Globus pallidus (tissue), 1 donor: ENCODE measurements at regions not wholly inside any gene's neighbourhood (a gene's known extent, or its start where the extent isn't known, plus 50 kb on each side); places are given as distances from the start of the nearest gene placed in this dataset.

Experiments
- DNase-seq: peaks from one replicate; pipeline ENCODE4 v3.0.0-alpha.2; 2015; ENCODE audit warnings: low spot score

DNA sequence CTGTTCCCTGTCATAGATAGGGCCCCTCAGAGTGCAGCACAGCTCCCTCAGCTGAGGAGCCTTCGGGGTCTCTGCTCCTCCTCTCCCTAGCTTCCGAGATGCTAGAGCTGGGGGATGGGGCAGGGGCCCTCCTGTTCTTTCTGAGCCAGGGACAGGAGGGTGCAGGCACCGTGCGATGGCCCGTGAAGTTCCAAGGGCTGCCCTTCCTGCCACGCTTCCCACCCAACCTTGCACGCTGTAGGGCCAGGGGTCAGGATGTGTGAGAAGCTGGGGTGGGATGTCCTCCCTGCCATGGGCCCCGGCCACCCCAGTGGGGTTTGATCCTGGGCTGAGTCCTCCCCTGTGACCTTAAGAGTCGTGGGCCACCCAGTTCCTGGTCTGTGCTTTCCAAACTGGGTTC, 240.7 kb upstream of the C1orf174 start:
- no peak for DNase-seq

DNA sequence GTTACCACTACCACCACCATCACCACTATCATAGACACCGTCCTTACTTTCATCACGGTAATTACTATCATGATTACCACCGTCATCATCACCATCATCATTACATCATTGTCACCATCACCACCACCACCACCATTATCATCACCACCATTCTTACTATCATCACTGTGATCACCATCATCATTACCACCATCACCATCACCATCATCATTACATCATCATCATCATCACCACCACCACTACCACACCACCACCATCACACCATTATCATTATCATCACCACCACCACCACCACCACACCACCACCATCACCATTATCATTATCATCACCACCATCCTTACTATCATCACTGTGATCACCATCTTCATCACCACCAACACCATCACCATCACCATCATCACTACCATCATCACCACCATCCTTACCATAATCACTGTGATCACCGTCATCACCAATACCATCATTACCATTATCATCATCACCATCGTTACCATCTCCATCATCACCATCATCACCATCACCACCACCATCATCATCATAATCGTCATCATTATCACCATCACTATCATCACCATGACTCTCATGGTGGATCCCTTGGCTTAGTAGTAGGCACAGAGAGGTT, 244.4 kb upstream of the C1orf174 start:
- no peak for DNase-seq

DNA sequence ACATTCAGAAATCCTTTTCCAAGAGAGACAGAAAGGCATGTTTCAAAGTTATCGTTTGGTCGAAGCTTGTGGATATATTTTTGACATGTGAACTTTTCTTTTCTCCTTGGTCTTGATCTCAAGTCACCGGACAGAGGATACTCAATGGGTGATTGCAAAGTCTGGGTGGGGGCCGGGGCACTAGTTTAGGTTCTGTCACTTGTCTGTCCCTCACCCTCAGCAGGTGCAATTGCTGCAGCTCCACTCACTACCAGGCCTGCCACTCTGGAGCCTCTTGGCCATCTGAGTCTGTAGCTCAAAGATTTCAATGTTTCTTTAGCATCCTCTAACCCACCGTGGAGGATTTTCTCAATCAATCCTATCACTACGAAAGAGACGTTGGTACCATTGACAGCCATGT, 246.0 kb upstream of the C1orf174 start:
- no peak for DNase-seq

DNA sequence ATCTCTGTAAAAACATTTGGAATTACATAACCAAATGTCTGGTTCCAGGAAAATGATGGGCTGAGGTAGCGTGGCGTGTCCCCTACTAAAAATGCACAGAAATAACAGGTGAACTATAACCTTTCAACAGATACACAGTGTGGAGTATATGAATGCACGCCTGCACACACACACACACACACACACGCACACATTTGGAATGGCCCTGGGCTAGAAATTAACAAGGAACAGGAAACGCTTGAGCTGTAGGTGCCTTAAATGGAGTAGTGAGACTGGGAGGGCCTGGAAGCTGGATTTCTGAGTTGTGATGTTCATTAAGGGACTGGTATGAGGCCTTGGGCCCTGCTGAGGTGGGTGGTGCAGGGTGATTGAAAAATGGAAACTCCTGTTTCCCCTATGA, 246.5 kb upstream of the C1orf174 start:
- no peak for DNase-seq

DNA sequence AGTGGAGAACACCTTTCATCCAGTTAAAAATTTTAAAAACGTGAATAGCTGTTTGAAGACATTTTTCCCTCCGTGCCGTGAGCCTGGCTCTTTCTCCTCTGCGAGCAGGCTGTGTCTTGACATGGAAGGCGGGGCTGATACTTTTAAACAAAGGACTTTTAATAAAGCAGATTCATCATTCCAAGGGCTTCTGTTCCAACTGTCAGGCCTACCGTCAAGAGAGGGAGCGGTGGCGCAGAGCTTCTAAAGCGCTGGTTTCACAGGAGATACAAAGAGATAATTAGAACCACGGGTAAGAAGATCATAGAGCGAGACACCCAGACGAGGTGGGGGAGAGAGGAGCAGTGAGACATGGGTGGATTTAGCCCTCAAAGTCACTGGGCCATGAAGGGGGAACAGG, 247.4 kb upstream of the C1orf174 start:
- DNase-seq, result peak; percentile 5

DNA sequence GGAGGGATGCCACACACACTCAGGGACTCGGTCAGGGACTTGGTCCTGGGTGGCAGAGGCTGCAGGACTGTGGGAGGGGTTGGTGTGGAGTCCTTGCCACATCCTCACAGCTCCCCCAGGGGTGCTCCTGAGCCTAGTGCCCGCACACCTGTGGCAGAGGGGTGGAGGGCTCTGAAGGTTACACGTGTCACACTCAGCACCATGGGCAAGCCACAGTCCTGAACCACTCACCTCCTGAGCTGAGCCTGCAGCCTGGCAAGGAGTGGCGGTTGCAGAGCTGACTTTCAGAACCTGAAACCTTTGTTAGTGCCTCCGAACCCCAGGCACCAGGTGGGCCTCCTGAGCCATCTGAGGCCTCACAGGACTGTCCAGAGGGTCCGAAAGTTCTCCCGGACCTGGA, 249.2 kb upstream of the C1orf174 start:
- no peak for DNase-seq

DNA sequence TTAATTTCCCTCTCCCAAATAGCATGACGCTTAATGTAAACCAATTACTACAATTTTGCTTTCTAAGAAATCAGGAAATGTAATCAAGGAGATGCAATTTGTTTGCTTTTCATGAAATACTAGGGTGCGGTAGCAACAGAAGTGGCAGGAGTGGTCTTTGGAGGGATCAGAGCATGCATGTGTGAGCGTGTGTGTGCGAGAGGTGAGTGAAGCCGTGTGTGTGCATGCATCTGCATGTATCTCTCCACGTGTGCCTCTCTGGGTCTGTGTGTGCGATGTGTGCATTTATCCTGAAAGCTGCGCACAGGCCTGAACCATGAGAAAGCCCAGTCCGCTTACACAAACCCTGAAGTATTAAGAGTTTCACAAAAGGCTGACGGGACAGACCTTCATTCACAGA, 249.8 kb upstream of the C1orf174 start:
- no peak for DNase-seq

DNA sequence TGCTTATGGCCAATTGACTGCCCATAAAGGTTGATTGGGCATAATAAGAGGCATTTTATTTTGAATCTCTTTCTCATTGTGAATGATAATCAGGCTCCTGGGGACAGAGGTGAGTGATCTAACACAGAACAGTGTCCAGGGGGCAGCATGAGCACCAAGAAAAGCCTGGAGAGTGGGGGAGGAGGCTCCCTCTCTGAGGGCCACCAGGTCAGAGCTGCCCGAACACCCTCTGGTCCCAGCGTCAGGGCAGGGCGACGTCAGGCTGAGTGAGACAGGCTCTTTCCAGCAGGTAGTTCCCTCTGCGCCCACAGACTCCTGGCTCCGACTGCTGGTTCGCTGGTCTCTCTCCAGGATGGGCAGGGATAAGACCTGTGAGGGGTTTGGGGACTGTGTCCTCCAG, 250.2 kb upstream of the C1orf174 start:
- no peak for DNase-seq

DNA sequence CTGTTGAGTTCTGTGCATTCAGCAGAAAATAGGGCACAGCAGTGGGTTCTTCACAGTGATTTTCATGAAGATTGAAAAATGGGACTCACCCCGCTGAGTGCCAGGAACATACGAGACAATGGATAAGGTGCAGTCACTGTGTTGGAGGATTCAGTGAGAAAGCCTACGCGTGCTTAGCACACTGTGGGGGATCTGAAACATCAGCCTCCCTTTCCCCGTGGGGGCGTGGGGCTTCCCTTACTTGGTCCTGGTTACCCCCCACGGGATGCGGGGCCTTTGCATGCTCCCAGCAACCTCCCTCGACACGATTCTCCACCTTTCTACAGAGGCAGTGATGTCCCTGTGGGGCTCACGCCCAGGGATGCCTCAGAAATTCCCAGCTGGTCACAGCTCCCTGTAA, 252.2 kb upstream of the C1orf174 start:
- DNase-seq, result no peak

DNA sequence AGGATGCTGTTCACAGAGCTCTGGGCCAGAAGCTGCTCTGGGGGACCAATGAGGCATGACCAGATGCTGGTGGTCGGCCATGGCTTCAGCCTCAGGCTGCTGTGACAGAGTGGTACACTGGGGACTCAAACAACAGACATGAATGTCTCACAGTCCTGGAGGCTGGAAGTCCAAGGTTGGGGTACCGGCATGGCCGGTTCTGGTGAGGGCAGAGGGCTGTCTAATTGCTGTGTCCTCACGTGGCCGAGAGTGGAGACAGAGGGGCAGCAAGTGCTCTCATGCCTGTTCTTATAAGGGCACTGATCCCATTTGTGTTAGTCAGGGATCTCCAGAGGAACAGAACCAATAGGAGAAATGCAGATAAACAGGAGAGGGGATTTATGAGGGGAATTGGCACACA, 253.5 kb upstream of the C1orf174 start:
- no peak for DNase-seq

DNA sequence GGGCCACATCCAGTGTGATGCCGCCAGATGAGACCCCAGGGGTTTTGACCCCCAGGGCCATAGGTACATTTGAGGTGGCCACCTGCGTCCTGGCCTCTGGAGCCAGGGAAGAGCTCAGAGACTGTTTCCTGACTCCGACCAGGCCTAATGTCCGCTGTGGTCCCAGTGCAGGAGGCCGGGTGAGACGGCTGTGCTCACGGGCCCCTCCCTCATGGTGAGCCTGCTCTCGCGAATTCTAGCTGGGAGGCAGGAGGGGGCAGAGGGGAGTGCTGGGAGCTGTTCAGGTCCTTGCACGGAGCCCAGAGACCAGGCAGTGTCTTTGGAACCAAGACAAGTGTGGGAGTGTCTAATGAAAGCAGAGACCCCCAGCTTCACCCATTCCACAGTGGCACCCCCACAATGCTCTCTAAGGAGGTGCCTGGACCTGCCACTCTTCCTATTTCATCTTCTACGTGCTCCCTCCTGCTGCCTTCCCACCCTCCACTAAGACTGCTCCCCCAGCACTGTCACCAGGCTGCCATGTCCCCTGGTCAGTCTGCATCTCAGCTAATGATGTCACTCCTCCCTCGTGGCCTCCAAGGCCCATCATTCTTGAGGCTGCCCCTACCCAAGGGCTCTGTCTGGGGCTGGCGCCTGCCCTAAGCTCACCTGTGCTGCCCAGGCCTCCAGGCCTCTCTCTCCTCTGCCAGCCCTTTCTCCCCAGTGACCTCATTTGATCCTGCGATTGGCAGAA, 256.3 kb upstream of the C1orf174 start:
- no peak for DNase-seq

DNA sequence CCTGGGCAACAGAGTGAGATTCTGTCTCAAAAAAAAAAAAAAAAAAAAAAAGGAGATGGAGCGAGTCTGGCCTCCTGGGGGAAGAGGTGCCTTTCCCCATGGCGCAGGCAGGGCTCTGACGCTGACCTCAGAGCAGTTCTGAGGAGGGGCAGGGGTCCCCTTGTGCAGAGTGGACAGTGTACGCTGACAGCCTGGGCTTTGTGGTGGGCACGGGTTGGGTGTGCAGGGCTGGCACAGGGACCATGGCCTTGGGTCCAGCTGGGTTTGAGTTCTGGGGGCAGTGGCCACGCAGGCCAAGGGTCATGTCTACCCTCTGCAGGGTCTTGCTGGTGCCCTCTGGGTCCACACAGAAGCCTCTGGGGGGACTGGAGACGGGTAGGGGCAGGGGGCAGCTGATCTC, 260.1 kb upstream of the C1orf174 start:
- DNase-seq, result no peak

DNA sequence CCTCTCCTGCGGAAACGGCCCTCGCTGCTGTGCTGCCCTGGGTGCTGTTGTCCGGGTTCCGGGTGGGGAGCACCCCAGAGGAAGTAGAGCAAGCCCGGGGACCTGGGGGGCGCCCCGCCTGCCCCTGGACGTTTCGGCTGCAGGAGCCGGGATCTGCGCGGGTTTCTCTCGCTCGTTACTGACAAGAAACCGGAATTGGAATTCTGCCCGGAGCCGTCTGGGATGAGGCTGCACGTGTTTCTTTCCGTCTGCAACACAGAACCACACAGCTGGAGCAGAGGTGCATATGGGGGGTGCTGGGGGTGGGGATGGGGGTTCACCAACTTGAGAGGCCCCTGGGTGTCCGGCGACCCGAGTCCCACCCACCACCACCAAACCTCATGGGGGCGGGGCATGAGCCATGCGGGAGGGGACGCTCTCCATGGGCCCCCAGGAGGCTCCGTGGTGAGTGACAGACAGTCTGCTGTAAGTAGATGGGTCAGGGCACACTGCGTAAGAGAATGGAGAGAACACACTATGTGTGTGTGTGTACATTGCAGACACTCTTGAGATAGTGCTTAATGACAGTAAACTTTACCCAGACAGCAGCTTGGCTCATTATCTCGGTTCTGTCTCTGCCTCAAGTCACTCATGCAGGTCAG, 261.4 kb upstream of the C1orf174 start:
- DNase-seq, result no peak

DNA sequence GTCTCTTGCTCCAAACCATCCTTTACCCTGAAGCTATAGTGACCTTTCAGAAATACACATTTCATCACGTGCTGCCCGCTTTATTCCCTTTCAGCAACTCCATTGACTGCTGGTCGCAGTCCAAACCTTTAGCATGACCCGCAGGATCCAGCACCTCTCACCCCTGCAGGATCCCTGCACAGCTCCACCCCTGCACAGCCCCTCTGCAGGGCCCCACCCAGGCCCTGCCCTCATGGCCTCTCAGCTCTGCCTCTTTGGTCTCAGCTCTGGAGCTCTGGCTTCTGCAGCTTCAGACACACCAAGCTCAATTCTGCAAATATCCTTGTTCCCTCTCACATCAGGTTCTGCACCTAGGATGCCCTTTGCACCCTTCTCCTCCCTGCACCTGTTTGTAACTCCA, 264.9 kb upstream of the C1orf174 start:
- no peak for DNase-seq

DNA sequence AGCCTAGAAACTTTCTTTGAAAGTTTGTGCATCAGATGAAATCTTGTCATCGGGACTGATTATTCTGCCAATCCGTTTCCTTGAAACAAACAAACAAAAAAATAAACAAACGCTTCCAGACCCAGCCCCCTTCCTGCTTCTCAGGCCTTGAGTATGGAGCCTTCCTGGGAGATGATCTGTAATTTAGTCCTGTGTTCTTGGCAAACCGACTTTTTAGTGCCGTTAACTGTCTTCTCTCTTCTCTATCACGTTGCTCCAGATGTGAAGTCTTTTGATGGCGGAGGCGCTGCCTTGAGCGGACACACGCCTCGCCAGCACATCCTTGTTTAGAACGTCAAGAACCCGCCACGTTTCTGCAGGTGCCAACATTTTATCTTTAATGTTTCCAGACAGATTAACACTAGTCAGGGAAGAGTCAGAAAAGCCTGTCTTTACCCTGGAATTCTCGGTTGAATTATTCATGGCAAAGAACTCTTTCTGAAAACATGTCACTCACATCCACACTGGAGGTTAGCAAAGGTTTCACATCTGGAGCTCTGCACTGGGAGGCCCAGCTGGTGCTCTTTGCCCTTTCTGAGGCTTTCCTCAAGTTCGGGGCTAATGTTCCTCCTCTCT, 265.7 kb upstream of the C1orf174 start:
- DNase-seq, result no peak

DNA sequence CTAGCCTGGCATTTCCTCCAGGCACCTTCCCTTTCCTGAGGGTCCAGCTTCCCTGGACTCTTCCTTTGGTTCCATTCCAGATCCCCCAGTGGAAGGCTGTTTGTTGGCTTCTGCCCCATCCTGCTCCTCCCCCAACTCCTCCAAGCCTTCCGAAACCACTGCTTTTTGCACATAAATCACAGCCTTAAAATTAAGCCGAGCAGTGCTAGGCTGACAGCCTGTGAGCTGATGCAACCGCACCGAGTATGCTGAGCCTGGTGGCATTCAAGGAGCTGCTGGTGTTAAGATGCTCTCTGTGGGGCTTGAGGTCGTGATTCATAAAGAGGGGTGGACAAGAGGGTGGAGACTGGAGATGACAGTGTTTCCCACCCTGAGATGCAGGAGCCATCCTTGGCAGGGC, 266.6 kb upstream of the C1orf174 start:
- DNase-seq, result no peak

DNA sequence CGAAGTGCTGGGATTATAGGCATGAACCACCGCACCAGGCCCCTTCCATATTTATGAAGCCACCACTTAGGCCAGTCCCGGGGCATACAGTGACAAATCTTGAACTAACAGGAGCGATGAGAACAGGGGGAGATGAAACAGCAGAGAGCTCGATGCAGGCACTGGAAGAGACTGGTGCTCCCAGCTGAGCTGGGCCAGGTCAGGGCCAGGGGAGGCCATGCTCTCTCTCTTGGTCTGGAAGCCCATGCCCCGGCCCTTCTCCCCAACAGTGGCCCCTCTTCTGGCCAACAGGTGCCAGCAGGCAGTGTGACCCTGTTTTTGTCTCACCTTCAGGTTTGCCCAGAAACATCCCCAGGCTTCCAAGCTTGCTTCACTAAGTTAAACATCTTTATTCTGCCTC, 269.9 kb upstream of the C1orf174 start:
- DNase-seq, result no peak

DNA sequence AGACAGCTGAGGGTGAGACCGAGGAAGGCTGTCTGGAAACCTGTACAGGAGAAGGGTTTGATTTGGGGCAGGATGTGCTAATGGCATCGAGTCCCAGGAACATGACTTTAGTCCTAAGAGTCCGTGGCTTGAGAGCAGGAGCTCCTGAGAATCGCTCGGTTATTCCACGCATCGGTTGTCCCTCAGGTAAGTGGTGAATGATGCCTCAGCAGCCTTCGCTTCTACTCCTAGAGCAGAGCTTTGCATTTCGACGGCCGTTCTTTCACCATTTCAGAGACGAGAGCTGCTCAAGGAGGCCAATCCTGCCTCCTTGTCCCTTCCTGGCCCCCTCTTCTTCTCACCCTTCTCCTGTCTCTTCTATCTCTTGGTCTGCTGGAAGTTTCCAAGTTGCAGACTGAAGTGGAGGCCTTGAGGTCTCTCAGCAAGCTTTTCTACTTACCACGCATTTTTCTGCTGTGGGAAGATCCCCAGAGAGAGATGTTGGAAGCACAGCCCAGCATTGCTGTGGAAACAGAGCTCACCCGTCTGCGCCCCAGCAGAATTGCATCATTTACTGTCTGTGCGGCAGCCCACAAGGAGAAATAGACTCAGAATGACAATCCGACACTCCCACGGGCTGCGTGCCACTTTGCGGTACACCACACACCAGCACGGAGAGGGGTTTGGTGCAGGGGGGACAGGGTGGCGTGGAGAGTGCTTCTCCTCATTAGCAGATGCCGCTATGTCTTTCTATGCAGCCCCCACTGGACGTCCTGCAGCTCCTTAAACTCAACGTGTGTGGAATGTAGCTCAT, 270.7 kb upstream of the C1orf174 start:
- DNase-seq, result no peak

DNA sequence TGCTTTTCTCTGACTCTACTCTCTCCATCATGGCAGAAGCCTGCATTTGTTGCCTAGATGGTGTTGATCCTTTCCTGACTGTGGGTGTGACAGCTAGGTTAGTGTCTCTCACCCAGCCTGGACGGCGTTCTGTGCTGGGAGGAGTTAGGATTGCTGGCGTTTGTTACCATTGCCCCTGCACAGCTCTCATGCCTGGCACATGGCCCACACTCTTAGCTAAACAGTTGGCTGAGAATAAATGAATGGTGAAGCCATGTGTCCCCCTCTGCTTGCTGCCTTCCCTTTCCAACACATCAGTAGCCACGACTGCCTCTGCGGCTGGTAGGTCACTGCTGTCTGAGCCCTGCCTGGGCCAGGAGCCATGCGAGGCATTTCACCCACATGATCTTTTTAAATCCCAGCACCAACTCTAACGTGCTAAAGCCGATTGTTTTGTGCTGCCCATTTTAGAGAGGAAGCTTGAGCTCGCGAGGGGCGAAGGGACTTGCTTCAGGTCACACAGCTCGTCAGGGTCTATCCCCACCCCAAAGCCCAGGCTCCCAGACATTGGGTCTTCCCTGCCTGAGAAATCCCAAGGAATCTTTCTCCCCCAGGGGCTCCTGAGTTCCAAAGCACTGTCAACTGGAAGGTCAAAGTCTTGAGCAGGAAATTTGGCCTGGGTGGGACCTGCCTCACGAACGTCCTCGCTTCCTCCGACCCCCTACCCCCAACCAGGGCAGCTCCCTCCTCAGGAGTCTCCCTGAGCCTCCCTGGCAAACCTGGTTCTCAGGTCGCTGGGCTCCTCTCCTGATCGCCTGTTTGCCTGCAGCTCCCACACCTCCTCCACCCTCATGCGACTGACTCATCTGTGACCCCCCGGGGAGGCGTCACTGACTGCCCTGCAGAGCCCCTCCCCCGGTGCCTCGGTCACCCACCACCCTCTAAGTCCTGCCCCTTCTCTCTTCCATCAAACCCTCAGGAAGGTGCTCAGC, 271.7 kb upstream of the C1orf174 start:
- DNase-seq, result peak; percentile 5

DNA sequence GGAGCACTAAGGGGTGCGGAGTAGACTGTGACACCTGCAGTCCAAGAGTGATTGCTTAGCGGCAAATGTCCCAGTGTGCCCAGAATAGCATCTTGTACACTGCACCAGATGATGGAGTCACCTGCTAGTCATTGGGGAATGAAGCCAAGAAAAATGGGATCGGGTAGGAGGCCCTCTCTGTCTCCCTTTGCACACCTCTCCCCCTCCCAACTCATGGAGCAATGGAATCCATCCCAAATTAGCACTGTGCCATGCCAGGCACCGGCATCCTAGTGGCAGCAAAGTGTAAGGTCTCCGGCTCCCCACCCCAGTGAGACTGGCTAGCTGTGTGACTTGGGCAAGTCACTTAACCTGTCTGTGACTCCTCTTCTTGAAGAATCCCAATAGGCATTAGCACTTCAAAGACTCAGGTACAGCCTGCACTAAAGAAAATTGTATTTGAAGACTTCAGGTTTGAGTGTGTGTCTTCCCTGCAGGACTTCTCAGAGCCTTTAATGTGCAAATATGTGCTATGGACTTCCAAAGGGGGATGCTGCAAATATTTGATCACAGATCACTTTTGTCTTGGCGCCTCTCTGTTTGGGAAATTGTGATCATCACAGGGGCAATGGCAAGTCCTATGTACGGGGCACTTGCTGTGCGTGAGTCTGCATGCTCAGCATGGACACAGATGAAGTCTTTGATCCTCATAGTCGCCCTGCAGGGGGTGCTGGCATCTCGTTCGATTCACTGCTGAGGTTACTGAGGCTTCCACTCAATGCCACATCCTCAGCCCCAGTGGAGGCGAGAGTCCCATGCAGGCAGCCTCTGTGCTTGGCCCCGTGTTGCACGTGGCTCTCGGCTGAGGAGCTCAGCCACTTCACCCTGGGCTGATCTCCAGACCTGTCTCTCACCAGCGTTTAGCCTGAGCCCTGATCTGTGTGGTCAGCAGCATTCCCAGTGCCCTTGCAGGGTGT, 272.9 kb upstream of the C1orf174 start:
- peak; percentile 32 for DNase-seq
